Mesothelial cell of epicardium (in vitro differentiated cells): ENCODE measurements at regions not wholly inside any gene's neighbourhood (a gene's known extent, or its start where the extent isn't known, plus 50 kb on each side); places are given as distances from the start of the nearest gene placed in this dataset.

Experiments used
- DNase-seq, 2 experiments: peaks; one replicate each; pipeline ENCODE4 v3.0.0; 2021; ENCODE audit warnings: low spot score in 2 of 2; ENCODE audit not compliant: unreplicated experiment in 2 of 2
- H3K27ac Mint-ChIP-seq: 2 replicates; pipeline ENCODE4 v1.8.0; 2021; ENCODE audit warnings: mixed read lengths
- H3K27me3 Mint-ChIP-seq: 2 replicates; pipeline ENCODE4 v1.8.0; 2021; ENCODE audit warnings: low read depth, mixed read lengths
- H3K36me3 Mint-ChIP-seq: 2 replicates; pipeline ENCODE4 v1.8.0; 2021; ENCODE audit warnings: mixed read lengths
- H3K4me1 Mint-ChIP-seq: 2 replicates; pipeline ENCODE4 v1.8.0; 2021; ENCODE audit warnings: mixed read lengths
- H3K4me3 Mint-ChIP-seq: 2 replicates; pipeline ENCODE4 v1.8.0; 2021; ENCODE audit warnings: mild to moderate bottlenecking, moderate library complexity, mixed read lengths
- H3K9me3 Mint-ChIP-seq: 2 replicates; pipeline ENCODE4 v1.8.0; 2021; ENCODE audit warnings: mixed read lengths
- CTCF ChIP-seq: fragments of 200-600 bp; sonication (generic); IDR thresholded peaks from one replicate; pipeline ENCODE4 v1.5.0; 2021; ENCODE audit warnings: antibody characterized with exemption; ENCODE audit not compliant: unreplicated experiment

- peaks cover 49% of the 10 kb centered on the region for H3K27me3 Mint-ChIP-seq
- H3K36me3 Mint-ChIP-seq, result no peaks in the 10 kb centered on the region
- H3K9me3 Mint-ChIP-seq, result no peaks in the 10 kb centered on the region
- DNase-seq, result no peak
- no peak overlapping the region for H3K27ac Mint-ChIP-seq
- H3K4me1 Mint-ChIP-seq, result no peaks in the 10 kb centered on the region
- H3K4me3 Mint-ChIP-seq, result no peak overlapping the region
- no peak for TF ChIP-seq CTCF
Observed at GRCh38 chr5:155619688-155620087, 606.1 kb downstream of the KIF4B start.

- H3K4me3 Mint-ChIP-seq, result no peak overlapping the region
- no peaks in the 10 kb centered on the region for H3K9me3 Mint-ChIP-seq
- H3K27me3 Mint-ChIP-seq, result peaks cover 58% of the 10 kb centered on the region
- H3K4me1 Mint-ChIP-seq, result no peaks in the 10 kb centered on the region
- no peak for DNase-seq
- H3K27ac Mint-ChIP-seq, result no peak overlapping the region
- H3K36me3 Mint-ChIP-seq, result no peaks in the 10 kb centered on the region
- TF ChIP-seq CTCF, result no peak
Observed at GRCh38 chr5:155620821-155621410, 607.4 kb downstream of the KIF4B start.

GRCh38 chr5:155624597-155625241 is 611.2 kb downstream of the KIF4B start:
- no peak for TF ChIP-seq CTCF
- Mint-ChIP-seq H3K4me1 (no peaks in the 10 kb centered on the region), H3K9me3 (no peaks in the 10 kb centered on the region), H3K4me3 (no peak overlapping the region), H3K27me3 (peaks cover 67% of the 10 kb centered on the region), H3K36me3 (no peaks in the 10 kb centered on the region), H3K27ac (no peak overlapping the region)
- no peak for DNase-seq

- Mint-ChIP-seq H3K27ac (no peak overlapping the region), H3K4me1 (no peaks in the 10 kb centered on the region)
Observed at GRCh38 chr5:155625315-155625714, 611.8 kb downstream of the KIF4B start.

GRCh38 chr5:155625897-155626543 is 612.5 kb downstream of the KIF4B start:
- Mint-ChIP-seq H3K9me3 (no peaks in the 10 kb centered on the region), H3K36me3 (no peaks in the 10 kb centered on the region), H3K4me1 (no peaks in the 10 kb centered on the region), H3K27ac (no peak overlapping the region), H3K27me3 (peaks cover 55% of the 10 kb centered on the region), H3K4me3 (no peak overlapping the region)
- DNase-seq, result no peak
- TF ChIP-seq CTCF, result no peak

More at GRCh38 chr5:155625315-155625714, 611.8 kb downstream of the KIF4B start:
- no peak for TF ChIP-seq CTCF
- Mint-ChIP-seq H3K4me3 (no peak overlapping the region), H3K9me3 (no peaks in the 10 kb centered on the region), H3K27me3 (peaks cover 62% of the 10 kb centered on the region), H3K36me3 (no peaks in the 10 kb centered on the region)
- DNase-seq, result no peak
